Heart left ventricle (tissue), 13 donors: ENCODE measurements at regions not wholly inside any gene's neighbourhood (a gene's known extent, or its start where the extent isn't known, plus 50 kb on each side); places are given as distances from the start of the nearest gene placed in this dataset.

Experiments used
- POLR2A ChIP-seq, 2 donors: fragments of 450-650 bp; IDR thresholded peaks; one replicate each; pipeline ENCODE4 v1.6.1; 2017; ENCODE audit warnings: antibody characterized with exemption in 2 of 2, mild to moderate bottlenecking in 2 of 2, moderate library complexity in 2 of 2
- TF ChIP-seq, protein P1 (sequence below), 12 donors: fragments of 200-600 bp; sonication (generic) in 4 of 12; IDR thresholded peaks; one replicate each; pipeline versions ENCODE4 v1.5.0 to v1.8.0; 2018 to 2022; ENCODE audit warnings: antibody characterized with exemption in 12 of 12, mild to moderate bottlenecking in 5 of 12
- donor health status: ischemic (EF 13 %, LVEDD 7.1; RV severe dilation, severe dysfunction).
- donor health status: DM: no; HTN: yes; CAD: no.
- donor health status: DM: no; HTN: no; CAD: no.
- donor health status: ischemic (EF 25% LVEDD 6.9; RV normal size, moderate dysfunction).
- donor health status: ischemic (EF 25% LVEDD 5.7; RV mildly dilated, moderate dysfunction).
- donor health status: ischemic (EF 35%, LVEDD 5.7; RV mildly dilated, moderate dysfunction).
- donor health status: nonischemic (EF 11% LVEDD 7.7; RV severe dilation, severe dysfunction).
- donor health status: DM: yes; HTN: yes; CAD: no.
- donor health status: PGD.
- donor health status: ischemic (EF 29% LVEDD 5.4; RV normal size, mild dysfunction).
- donor health status: nonischemic (EF 23%, LVEDD 6.1; RV moderate dilation, normal function).

DNA sequence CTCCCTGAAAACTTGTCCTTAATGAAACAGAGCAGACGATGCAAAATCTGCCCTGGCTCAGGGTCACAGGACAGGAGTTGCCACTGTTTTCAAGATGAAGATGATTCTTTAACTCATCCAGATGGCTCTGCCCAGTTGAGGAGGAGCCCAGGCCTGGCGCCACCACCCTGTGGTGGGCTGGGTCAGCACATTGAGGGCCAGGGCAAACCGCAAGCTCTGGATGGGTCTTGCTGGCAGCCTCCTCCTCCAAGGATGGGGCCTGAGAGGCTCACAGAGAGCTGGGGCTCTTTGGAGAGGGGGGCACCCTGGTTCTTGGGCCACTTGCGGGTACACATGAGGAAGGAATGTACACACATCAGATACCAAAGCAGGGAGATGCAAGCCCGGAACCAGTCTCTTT, 158.2 kb downstream of the NUAK1 start:
- TF ChIP-seq, protein P1, sequence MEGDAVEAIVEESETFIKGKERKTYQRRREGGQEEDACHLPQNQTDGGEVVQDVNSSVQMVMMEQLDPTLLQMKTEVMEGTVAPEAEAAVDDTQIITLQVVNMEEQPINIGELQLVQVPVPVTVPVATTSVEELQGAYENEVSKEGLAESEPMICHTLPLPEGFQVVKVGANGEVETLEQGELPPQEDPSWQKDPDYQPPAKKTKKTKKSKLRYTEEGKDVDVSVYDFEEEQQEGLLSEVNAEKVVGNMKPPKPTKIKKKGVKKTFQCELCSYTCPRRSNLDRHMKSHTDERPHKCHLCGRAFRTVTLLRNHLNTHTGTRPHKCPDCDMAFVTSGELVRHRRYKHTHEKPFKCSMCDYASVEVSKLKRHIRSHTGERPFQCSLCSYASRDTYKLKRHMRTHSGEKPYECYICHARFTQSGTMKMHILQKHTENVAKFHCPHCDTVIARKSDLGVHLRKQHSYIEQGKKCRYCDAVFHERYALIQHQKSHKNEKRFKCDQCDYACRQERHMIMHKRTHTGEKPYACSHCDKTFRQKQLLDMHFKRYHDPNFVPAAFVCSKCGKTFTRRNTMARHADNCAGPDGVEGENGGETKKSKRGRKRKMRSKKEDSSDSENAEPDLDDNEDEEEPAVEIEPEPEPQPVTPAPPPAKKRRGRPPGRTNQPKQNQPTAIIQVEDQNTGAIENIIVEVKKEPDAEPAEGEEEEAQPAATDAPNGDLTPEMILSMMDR (IDR thresholded peaks at IDR 0.05) = no peak
- TF ChIP-seq POLR2A (IDR thresholded peaks at IDR 0.05) = no peak
